HFFc6 (cell line): ENCODE measurements at regions not wholly inside any gene's neighbourhood (a gene's known extent, or its start where the extent isn't known, plus 50 kb on each side); places are given as distances from the start of the nearest gene placed in this dataset.

Experiments
- DNase-seq: peaks from one replicate; pipeline ENCODE4 v3.0.0-alpha.2; 2018
- H3K27ac Mint-ChIP-seq: 2 replicates; pipeline ENCODE4 v1.8.0; 2020; ENCODE audit warnings: mild to moderate bottlenecking, mixed read lengths
- H3K27me3 Mint-ChIP-seq: 2 replicates; pipeline ENCODE4 v1.8.0; 2021; ENCODE audit warnings: mild to moderate bottlenecking, moderate library complexity, mixed read lengths; ENCODE audit not compliant: insufficient read depth
- H3K36me3 Mint-ChIP-seq: 2 replicates; pipeline ENCODE4 v1.8.0; 2021; ENCODE audit warnings: low read depth, mixed read lengths
- H3K4me1 Mint-ChIP-seq: 2 replicates; pipeline ENCODE4 v1.8.0; 2020; ENCODE audit warnings: low read depth, mixed read lengths
- H3K4me3 Mint-ChIP-seq: 2 replicates; pipeline ENCODE4 v1.8.0; 2020; ENCODE audit warnings: mild to moderate bottlenecking, moderate library complexity, mixed read lengths
- H3K9me3 Mint-ChIP-seq: 2 replicates; pipeline ENCODE4 v1.8.0; 2020; ENCODE audit warnings: mild to moderate bottlenecking, mixed read lengths
- CTCF ChIP-seq: fragments of 200-600 bp; sonication (generic); IDR thresholded peaks from 2 replicates; pipeline ENCODE4 v1.5.0; 2021; ENCODE audit warnings: antibody characterized with exemption, mild to moderate bottlenecking

- no peak for DNase-seq
- Mint-ChIP-seq H3K27ac (no peak overlapping the region), H3K9me3 (no peaks in the 10 kb centered on the region), H3K4me1 (peaks cover 15% of the 10 kb centered on the region), H3K27me3 (peaks cover 2% of the 10 kb centered on the region; the same call in 1 of the 2 replicates), H3K36me3 (no peaks in the 10 kb centered on the region), H3K4me3 (no peak overlapping the region)
- TF ChIP-seq CTCF: no peak
Observed at GRCh38 chr1:199727682-199728081, 299.8 kb upstream of the NR5A2 start.

- no peak for DNase-seq
- peaks cover 17% of the 10 kb centered on the region for H3K4me1 Mint-ChIP-seq
- H3K9me3 Mint-ChIP-seq: no peaks in the 10 kb centered on the region
- peaks cover 2% of the 10 kb centered on the region; the same call in 1 of the 2 replicates for H3K27me3 Mint-ChIP-seq
- H3K27ac Mint-ChIP-seq: no peak overlapping the region
- TF ChIP-seq CTCF: no peak
- H3K4me3 Mint-ChIP-seq: no peak overlapping the region
- no peaks in the 10 kb centered on the region for H3K36me3 Mint-ChIP-seq
Observed at GRCh38 chr1:199728345-199728744, 299.2 kb upstream of the NR5A2 start.

- Mint-ChIP-seq H3K27ac (no peak overlapping the region), H3K9me3 (no peaks in the 10 kb centered on the region), H3K36me3 (no peaks in the 10 kb centered on the region), H3K4me1 (peaks cover 33% of the 10 kb centered on the region), H3K27me3 (no peaks in the 10 kb centered on the region), H3K4me3 (no peak overlapping the region)
- no peak for DNase-seq
- TF ChIP-seq CTCF: no peak
Observed at GRCh38 chr1:199733125-199733524, 294.4 kb upstream of the NR5A2 start.

- TF ChIP-seq CTCF: no peak
- H3K4me3 Mint-ChIP-seq: peak overlapping the region; percentile 56
- no peak overlapping the region for H3K27ac Mint-ChIP-seq
Observed at GRCh38 chr1:199734186-199734585, 293.3 kb upstream of the NR5A2 start.

GRCh38 chr1:199735660-199736059, 291.9 kb upstream of the NR5A2 start:
- H3K27me3 Mint-ChIP-seq: no peaks in the 10 kb centered on the region
- no peak overlapping the region for H3K4me3 Mint-ChIP-seq
- peaks cover 37% of the 10 kb centered on the region for H3K4me1 Mint-ChIP-seq
- no peak for TF ChIP-seq CTCF
- H3K9me3 Mint-ChIP-seq: no peaks in the 10 kb centered on the region
- DNase-seq: no peak
- no peaks in the 10 kb centered on the region for H3K36me3 Mint-ChIP-seq
- H3K27ac Mint-ChIP-seq: no peak overlapping the region

More at GRCh38 chr1:199734186-199734585, 293.3 kb upstream of the NR5A2 start:
- Mint-ChIP-seq H3K36me3 (no peaks in the 10 kb centered on the region), H3K4me1 (peaks cover 37% of the 10 kb centered on the region), H3K9me3 (no peaks in the 10 kb centered on the region), H3K27me3 (no peaks in the 10 kb centered on the region)
- DNase-seq: no peak

GRCh38 chr1:199736646-199737045, 290.9 kb upstream of the NR5A2 start:
- Mint-ChIP-seq H3K4me1 (peaks cover 37% of the 10 kb centered on the region), H3K27ac (no peak overlapping the region), H3K9me3 (no peaks in the 10 kb centered on the region), H3K4me3 (no peak overlapping the region), H3K27me3 (no peaks in the 10 kb centered on the region), H3K36me3 (no peaks in the 10 kb centered on the region)
- no peak for DNase-seq
- TF ChIP-seq CTCF: no peak
